HT1080 (cell line): ENCODE measurements at regions not wholly inside any gene's neighbourhood (a gene's known extent, or its start where the extent isn't known, plus 50 kb on each side); places are given as distances from the start of the nearest gene placed in this dataset.
"Not testable (repeated sequence)": the region's sequence is repeated elsewhere in the genome, so short reads cannot be mapped to it uniquely, and the experiment has no call there.

Experiments
- DNase-seq: peaks from one replicate; pipeline ENCODE4 v3.0.0-alpha.2; 2015; ENCODE audit warnings: low read depth

- no peak for DNase-seq
These were observed 131.7 kb upstream of the FAM98A start for GRCh38 chr2:33730804-33731203.

GRCh38 chr2:33730193-33730592 is 131.1 kb upstream of the FAM98A start:
- DNase-seq = no peak

GRCh38 chr2:33729353-33729752 is 130.3 kb upstream of the FAM98A start:
- no peak for DNase-seq

GRCh38 chr2:33728106-33728505 is 129.0 kb upstream of the FAM98A start:
- DNase-seq = no peak

- DNase-seq = no peak
These were observed 128.4 kb upstream of the FAM98A start for GRCh38 chr2:33727361-33728032.

GRCh38 chr2:33726415-33726814 is 127.3 kb upstream of the FAM98A start:
- no peak for DNase-seq

GRCh38 chr2:33723329-33723728 is 124.2 kb upstream of the FAM98A start:
- DNase-seq = no peak

- no peak for DNase-seq
These were observed 120.0 kb upstream of the FAM98A start for GRCh38 chr2:33719067-33719466.

GRCh38 chr2:33712674-33713073 is 113.6 kb upstream of the FAM98A start:
- no peak for DNase-seq

GRCh38 chr2:33709951-33710350 is 110.9 kb upstream of the FAM98A start:
- no peak for DNase-seq

- no peak for DNase-seq
These were observed 108.2 kb upstream of the FAM98A start for GRCh38 chr2:33707312-33707711.

- peak; percentile 36 for DNase-seq
These were observed 107.3 kb upstream of the FAM98A start for GRCh38 chr2:33706410-33706809.

GRCh38 chr2:33704406-33704855 is 105.3 kb upstream of the FAM98A start:
- DNase-seq = no peak

GRCh38 chr2:33696234-33696633 is 97.1 kb upstream of the FAM98A start:
- no peak for DNase-seq

GRCh38 chr2:33694904-33695303 is 95.8 kb upstream of the FAM98A start:
- DNase-seq = no peak

- DNase-seq = not testable (repeated sequence)
These were observed 91.6 kb upstream of the FAM98A start for GRCh38 chr2:33690686-33691085.

- DNase-seq = peak; percentile 13
These were observed 82.3 kb upstream of the FAM98A start for GRCh38 chr2:33681364-33681757.

- DNase-seq = no peak
These were observed 81.7 kb upstream of the FAM98A start for GRCh38 chr2:33680644-33681363.

GRCh38 chr2:33678436-33678835 is 79.3 kb upstream of the FAM98A start:
- no peak for DNase-seq

- peak; percentile 8 for DNase-seq
These were observed 74.8 kb upstream of the FAM98A start for GRCh38 chr2:33673937-33674336.

GRCh38 chr2:33672896-33673295 is 73.8 kb upstream of the FAM98A start:
- DNase-seq = no peak

- no peak for DNase-seq
These were observed 73.3 kb upstream of the FAM98A start for GRCh38 chr2:33672389-33672788.

GRCh38 chr2:33671198-33671597 is 72.1 kb upstream of the FAM98A start:
- DNase-seq = no peak
